ENCODE measurements at regions not wholly inside any gene's neighbourhood (a gene's known extent, or its start where the extent isn't known, plus 50 kb on each side); places are given as distances from the start of the nearest gene placed in this dataset.

DNA sequence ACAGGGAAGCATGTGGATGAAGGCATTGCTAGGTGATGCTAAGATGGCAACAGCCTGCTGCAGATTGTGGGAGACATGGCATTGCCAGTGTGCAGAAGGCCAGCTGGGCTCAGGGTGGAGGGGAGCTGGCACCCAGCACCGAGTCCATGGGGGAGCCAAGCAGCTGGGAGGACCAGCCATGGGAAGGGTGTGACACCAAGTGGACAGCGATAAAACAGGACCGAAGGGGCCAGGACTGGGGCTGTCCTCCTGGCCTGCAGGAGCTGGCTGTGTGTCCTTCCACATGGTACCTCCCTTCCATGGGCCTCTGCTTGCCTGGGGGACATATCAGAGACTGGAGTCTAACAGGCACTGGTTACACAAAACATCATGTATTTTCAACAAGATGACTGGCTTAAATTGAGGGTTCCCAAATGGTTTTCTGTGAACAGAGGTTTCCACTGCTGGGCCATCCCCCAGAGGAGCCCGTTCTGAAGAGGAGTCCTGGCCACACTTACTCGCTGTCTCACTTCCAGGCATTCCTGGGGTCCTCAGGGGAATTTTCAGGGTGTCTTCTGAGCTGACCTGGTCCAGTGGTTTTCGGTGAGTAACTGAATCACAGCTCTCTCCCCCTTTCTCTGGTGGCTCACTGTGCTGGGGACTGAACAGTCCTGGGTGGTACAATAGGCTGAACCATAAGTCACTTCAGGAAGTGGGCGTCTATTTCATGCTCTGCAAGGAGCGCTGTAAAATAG is 60.4 kb upstream of the TNP1 start:
- H3K27me3 ChIP-seq = no peaks in the 10 kb centered on the region
- no peak overlapping the region for H3K4me3 ChIP-seq
- no peak for DNase-seq (ENCODE audit: low spot score)
- no peak overlapping the region for H3K4me2 ChIP-seq
- H3K79me2 ChIP-seq = no peaks in the 10 kb centered on the region
- H2AFZ ChIP-seq = no peak overlapping the region
- H3K9me3 ChIP-seq (ENCODE audit: low read depth) = no peaks in the 10 kb centered on the region
- 95% methylated on average over 8 of the region's 8 CpGs for WGBS (ENCODE audit: low lambda C conversion rate, missing lambda C conversion rate)
- H3K36me3 ChIP-seq (replicated peaks; ENCODE audit: insufficient read depth, low read depth) = no peaks in the 10 kb centered on the region
- no peak overlapping the region for H3K27ac ChIP-seq
- H3K9me2 ChIP-seq (replicated peaks; ENCODE audit: insufficient read depth) = no peaks in the 10 kb centered on the region
- no peaks in the 10 kb centered on the region for H4K20me1 ChIP-seq (ENCODE audit: insufficient read depth, poor library complexity, severe bottlenecking)
- no peaks in the 10 kb centered on the region for H3K4me1 ChIP-seq (ENCODE audit: insufficient read depth)
- TF ChIP-seq EZH2phosphoT487 (IDR thresholded peaks at IDR 0.05; ENCODE audit: low read depth, severe bottlenecking, unreplicated experiment) = no peak
- TF ChIP-seq, protein P1, sequence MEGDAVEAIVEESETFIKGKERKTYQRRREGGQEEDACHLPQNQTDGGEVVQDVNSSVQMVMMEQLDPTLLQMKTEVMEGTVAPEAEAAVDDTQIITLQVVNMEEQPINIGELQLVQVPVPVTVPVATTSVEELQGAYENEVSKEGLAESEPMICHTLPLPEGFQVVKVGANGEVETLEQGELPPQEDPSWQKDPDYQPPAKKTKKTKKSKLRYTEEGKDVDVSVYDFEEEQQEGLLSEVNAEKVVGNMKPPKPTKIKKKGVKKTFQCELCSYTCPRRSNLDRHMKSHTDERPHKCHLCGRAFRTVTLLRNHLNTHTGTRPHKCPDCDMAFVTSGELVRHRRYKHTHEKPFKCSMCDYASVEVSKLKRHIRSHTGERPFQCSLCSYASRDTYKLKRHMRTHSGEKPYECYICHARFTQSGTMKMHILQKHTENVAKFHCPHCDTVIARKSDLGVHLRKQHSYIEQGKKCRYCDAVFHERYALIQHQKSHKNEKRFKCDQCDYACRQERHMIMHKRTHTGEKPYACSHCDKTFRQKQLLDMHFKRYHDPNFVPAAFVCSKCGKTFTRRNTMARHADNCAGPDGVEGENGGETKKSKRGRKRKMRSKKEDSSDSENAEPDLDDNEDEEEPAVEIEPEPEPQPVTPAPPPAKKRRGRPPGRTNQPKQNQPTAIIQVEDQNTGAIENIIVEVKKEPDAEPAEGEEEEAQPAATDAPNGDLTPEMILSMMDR (IDR thresholded peaks at IDR 0.05; ENCODE audit: poor library complexity) = no peak
- TF ChIP-seq EZH2 (IDR thresholded peaks at IDR 0.05; ENCODE audit: borderline replicate concordance) = no peak

DNA sequence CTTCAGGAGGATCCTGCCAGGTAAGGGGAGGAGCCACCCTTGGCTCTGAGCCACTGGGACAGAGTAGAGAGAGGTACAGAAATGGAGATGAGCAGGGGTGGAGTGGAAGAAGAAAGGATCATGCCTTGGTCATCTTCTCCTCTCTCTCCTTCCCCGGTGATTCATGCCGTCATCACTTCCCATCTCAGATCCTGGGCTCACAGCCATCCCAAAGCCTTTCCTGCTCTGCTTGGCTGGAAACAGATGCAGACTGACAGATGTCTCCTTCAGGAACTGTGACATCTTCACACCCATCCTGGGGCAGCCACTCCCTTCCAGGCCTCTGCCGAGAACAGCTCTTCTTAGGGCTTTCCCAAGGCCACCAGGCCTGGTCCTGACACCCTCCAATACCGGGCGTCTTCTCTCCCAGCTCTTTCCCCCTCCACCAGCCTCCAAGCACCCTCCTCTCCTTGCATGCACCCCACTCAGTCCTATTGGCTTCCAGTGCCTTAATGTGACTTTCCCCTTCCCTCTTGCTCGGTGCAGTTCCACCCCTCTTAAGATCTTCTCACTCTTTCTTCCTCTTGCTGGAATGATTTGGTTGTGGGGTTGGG is 58.3 kb upstream of the TNP1 start:
- WGBS (ENCODE audit: low lambda C conversion rate, missing lambda C conversion rate) = 92% methylated on average over 6 of the region's 6 CpGs
- no peaks in the 10 kb centered on the region for H3K27me3 ChIP-seq
- H2AFZ ChIP-seq = no peak overlapping the region
- H3K9me3 ChIP-seq (ENCODE audit: low read depth) = no peaks in the 10 kb centered on the region
- no peaks in the 10 kb centered on the region for H3K36me3 ChIP-seq (replicated peaks; ENCODE audit: insufficient read depth, low read depth)
- no peak for DNase-seq (ENCODE audit: low spot score)
- no peak overlapping the region for H3K27ac ChIP-seq
- H3K4me3 ChIP-seq = no peak overlapping the region
- no peaks in the 10 kb centered on the region for H3K4me1 ChIP-seq (ENCODE audit: insufficient read depth)
- TF ChIP-seq EZH2phosphoT487 (IDR thresholded peaks at IDR 0.05; ENCODE audit: low read depth, severe bottlenecking, unreplicated experiment) (no peak), EZH2 (IDR thresholded peaks at IDR 0.05; ENCODE audit: borderline replicate concordance) (no peak)
- TF ChIP-seq, protein P1 (IDR thresholded peaks at IDR 0.05; ENCODE audit: poor library complexity) = no peak
- no peaks in the 10 kb centered on the region for H3K9me2 ChIP-seq (replicated peaks; ENCODE audit: insufficient read depth)
- H4K20me1 ChIP-seq (ENCODE audit: insufficient read depth, poor library complexity, severe bottlenecking) = no peaks in the 10 kb centered on the region
- no peaks in the 10 kb centered on the region for H3K79me2 ChIP-seq
- no peak overlapping the region for H3K4me2 ChIP-seq

DNA sequence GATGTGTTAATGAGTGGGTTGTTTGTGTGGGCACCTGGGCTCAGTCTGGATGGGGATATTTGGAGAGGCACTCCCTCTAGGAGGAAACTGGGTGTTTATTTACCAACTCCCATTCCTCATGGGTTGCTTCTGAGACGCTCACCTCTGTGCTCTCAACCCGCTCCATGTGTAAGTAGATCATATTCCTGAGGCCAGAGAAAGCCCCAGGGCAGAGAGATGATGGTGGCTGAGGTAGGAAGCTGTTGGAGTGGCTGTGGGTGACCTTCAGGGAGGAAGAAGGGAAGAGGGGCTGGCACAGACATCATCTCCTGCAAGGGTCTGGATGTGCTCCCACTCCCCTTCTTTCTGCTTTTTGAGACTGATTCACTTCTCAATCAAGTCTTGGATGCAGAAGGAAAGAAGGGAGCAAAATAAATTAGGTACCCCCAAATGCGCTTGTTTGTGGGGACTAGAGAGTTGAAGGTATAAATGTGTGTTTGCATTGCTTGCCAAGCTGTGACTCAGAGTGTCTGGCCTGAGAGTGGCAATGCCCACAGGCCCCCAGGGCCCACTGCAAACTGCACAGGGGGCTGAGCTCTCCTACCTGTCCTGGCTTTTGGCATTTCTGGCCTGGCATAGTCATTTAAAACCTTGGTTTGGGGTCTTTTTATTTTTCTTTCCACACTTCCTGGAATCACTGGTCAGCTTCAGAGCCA is 57.2 kb upstream of the TNP1 start:
- Histone ChIP-seq H3K4me1 (ENCODE audit: insufficient read depth) (no peaks in the 10 kb centered on the region), H3K9me2 (replicated peaks; ENCODE audit: insufficient read depth) (no peaks in the 10 kb centered on the region), H3K27me3 (no peaks in the 10 kb centered on the region), H4K20me1 (ENCODE audit: insufficient read depth, poor library complexity, severe bottlenecking) (no peaks in the 10 kb centered on the region), H3K79me2 (no peaks in the 10 kb centered on the region), H3K4me2 (no peak overlapping the region), H3K9me3 (ENCODE audit: low read depth) (no peaks in the 10 kb centered on the region), H3K27ac (no peak overlapping the region), H2AFZ (no peak overlapping the region), H3K4me3 (no peak overlapping the region), H3K36me3 (replicated peaks; ENCODE audit: insufficient read depth, low read depth) (no peaks in the 10 kb centered on the region)
- 91% methylated on average over 3 of the region's 3 CpGs for WGBS (ENCODE audit: low lambda C conversion rate, missing lambda C conversion rate)
- no peak for DNase-seq (ENCODE audit: low spot score)
- TF ChIP-seq, protein P1 (IDR thresholded peaks at IDR 0.05; ENCODE audit: poor library complexity) = no peak
- TF ChIP-seq EZH2phosphoT487 (IDR thresholded peaks at IDR 0.05; ENCODE audit: low read depth, severe bottlenecking, unreplicated experiment) (no peak), EZH2 (IDR thresholded peaks at IDR 0.05; ENCODE audit: borderline replicate concordance) (no peak)
